DND-41 (cell line): ENCODE measurements at regions not wholly inside any gene's neighbourhood (a gene's known extent, or its start where the extent isn't known, plus 50 kb on each side); places are given as distances from the start of the nearest gene placed in this dataset.

Source experiments
- EZH2 ChIP-seq: IDR thresholded peaks from 3 replicates; pipeline ENCODE4 v1.6.1; 2012; ENCODE audit warnings: borderline replicate concordance, low read depth, mild to moderate bottlenecking, moderate library complexity, low read length, inconsistent platforms; ENCODE audit not compliant: severe bottlenecking
- TF ChIP-seq, protein P1 (sequence below): IDR thresholded peaks from 2 replicates; pipeline ENCODE4 v1.5.1; 2012; ENCODE audit warnings: borderline replicate concordance, low read length, moderate library complexity, mild to moderate bottlenecking; ENCODE audit not compliant: poor library complexity, severe bottlenecking; ENCODE audit errors: extremely low read depth

DNA sequence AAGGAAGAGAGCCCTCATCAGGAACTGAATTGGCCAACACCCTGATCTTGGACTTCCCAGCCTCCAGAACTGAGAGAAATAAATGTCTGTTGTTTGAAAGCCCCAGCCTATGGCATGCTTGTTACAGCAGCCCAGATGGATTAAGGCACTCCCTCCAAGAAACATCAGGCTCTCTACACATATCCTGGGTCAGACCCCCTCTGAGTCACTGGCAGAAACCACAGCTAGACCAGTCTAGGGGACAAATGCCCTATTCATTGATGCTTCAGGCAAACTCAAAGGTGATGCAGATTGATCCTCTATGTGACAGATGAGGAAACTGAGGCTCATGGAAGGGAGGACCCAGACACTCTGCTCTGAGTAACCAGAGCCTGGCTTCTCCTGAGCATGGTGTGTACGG is 116.8 kb downstream of the WSCD1 start:
- TF ChIP-seq, protein P1, sequence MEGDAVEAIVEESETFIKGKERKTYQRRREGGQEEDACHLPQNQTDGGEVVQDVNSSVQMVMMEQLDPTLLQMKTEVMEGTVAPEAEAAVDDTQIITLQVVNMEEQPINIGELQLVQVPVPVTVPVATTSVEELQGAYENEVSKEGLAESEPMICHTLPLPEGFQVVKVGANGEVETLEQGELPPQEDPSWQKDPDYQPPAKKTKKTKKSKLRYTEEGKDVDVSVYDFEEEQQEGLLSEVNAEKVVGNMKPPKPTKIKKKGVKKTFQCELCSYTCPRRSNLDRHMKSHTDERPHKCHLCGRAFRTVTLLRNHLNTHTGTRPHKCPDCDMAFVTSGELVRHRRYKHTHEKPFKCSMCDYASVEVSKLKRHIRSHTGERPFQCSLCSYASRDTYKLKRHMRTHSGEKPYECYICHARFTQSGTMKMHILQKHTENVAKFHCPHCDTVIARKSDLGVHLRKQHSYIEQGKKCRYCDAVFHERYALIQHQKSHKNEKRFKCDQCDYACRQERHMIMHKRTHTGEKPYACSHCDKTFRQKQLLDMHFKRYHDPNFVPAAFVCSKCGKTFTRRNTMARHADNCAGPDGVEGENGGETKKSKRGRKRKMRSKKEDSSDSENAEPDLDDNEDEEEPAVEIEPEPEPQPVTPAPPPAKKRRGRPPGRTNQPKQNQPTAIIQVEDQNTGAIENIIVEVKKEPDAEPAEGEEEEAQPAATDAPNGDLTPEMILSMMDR: no peak
- no peak for TF ChIP-seq EZH2
